Inflammatory macrophage (primary cell): ENCODE measurements at regions not wholly inside any gene's neighbourhood (a gene's known extent, or its start where the extent isn't known, plus 50 kb on each side); places are given as distances from the start of the nearest gene placed in this dataset.

Source experiments
- DNase-seq, 2 donors: peaks; one replicate each; pipeline ENCODE4 v3.0.0-alpha.2; 2020 to 2022

GRCh38 chr7:73964786-73965185 lies 63.2 kb upstream of the ELN start:
- DNase-seq, result no peak

- DNase-seq, result peak in 1 of 2 donors; percentile 22
Observed at GRCh38 chr7:73966062-73966940, 61.7 kb upstream of the ELN start.

GRCh38 chr7:73966941-73967831 lies 60.8 kb upstream of the ELN start:
- peak in 1 of 2 donors; percentile 6 for DNase-seq

- no peak for DNase-seq
Observed at GRCh38 chr7:73967832-73968290, 60.1 kb upstream of the ELN start.

GRCh38 chr7:73968487-73968886 lies 59.5 kb upstream of the ELN start:
- DNase-seq, result no peak

- DNase-seq, result no peak
Observed at GRCh38 chr7:73969991-73970390, 58.0 kb upstream of the ELN start.

- no peak for DNase-seq
Observed at GRCh38 chr7:73970801-73971229, 57.2 kb upstream of the ELN start.

- DNase-seq, result no peak
Observed at GRCh38 chr7:73971322-73971703, 56.7 kb upstream of the ELN start.

- DNase-seq, result no peak
Observed at GRCh38 chr7:73971704-73972341, 56.1 kb upstream of the ELN start.

GRCh38 chr7:73972614-73973013 lies 55.4 kb upstream of the ELN start:
- DNase-seq, result no peak

- DNase-seq, result no peak
Observed at GRCh38 chr7:73973091-73973490, 54.9 kb upstream of the ELN start.

- DNase-seq, result no peak
Observed at GRCh38 chr7:73974101-73974947, 53.6 kb upstream of the ELN start.

GRCh38 chr7:73974948-73975926 lies 52.7 kb upstream of the ELN start:
- no peak for DNase-seq

- no peak for DNase-seq
Observed at GRCh38 chr7:73976761-73977618, 51.0 kb upstream of the ELN start.

GRCh38 chr7:73977619-73978618 lies 50.1 kb upstream of the ELN start:
- no peak for DNase-seq
